ENCODE measurements at regions not wholly inside any gene's neighbourhood (a gene's known extent, or its start where the extent isn't known, plus 50 kb on each side); places are given as distances from the start of the nearest gene placed in this dataset.
"Not testable (repeated sequence)": the region's sequence is repeated elsewhere in the genome, so short reads cannot be mapped to it uniquely, and the experiment has no call there.

DNA sequence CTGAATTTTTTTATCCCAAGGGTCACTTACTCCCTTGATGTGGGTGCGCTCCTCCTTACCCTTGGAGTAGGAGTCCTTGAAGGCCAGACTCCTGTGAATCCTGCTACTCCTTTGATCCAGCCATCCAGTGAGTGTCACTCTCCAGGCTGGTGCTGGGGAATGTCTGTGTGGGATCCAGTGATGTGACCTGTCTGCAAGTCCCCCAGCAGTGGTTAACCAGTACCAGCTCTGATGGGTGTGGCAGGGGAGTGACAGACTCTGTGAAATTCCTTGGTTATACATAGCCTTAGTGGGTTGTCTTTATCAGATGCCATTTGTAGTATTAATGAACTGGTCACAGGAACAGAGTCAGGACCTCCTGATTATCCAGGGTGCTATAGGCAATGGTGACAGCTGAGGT, 409.5 kb upstream of the LMO3 start:
- no peak for DNase-seq (ENCODE audit: low spot score)
- FAIRE-seq, result no peak

DNA sequence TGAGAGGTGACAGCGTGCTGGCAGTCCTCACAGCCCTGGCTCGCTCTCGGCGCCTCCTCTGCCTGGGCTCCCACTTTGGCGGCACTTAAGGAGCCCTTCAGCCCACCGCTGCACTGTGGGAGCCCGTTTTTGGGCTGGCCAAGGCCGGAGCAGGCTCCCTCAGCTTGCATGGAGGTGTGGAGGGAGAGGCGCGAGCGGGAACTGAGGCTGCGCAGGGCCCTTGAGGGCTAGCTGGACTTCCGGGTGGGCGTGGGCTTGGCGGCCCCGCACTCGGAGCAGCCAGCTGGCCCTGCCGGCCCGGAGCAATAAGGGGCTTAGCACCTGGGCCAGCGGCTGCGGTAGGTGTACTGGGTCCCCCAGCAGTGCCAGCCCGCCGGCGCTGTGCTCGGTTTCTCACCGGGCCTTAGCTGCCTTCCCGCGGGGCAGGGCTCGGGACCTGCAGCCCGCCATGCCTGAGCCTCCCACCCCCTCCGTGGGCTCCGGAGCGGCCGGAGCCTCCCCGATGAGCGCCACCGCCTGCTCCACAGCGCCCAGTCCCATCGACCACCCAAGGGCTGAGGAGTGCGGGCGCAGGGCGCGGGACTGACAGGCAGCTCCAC, 401.6 kb upstream of the LMO3 start:
- DNase-seq (ENCODE audit: low spot score); FAIRE-seq: not testable (repeated sequence)

DNA sequence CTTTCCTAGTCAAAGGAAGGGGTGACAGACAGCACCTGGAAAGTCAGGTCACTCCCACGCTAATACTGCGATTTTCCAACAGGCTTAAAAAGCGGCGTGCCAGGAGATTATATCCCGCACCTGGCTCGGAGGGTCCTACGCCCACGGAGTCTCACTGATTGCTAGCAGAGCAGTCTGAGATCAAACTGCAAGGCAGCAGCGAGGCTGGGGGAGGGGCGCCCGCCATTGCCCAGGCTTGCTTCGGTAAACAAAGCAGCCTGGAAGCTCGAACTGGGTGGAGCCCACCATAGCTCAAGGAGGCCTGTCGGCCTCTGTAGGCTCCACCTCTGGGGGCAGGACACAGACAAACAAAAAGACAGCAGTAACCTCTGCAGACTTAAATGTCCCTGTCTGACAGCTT, 392.6 kb upstream of the LMO3 start:
- not testable (repeated sequence) for DNase-seq (ENCODE audit: low spot score); FAIRE-seq

DNA sequence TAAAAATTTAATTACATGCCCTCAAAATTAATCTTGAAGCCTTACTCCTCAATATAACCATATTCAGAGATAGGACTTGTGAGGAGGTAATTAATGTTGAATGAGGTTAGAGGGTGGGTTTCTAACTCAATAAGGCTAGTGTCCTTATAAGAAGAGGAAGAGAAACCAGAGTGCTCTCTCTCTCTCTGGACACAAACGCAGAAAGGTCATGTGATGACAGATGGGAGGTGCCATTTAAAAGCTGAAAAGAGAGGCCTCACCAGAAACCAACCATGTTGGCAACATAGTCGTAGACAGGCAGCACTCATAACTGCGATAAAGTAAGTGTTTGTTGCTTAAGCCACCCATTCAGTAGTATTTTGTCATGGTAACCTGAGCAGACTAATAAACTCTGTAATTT, 378.5 kb upstream of the LMO3 start:
- FAIRE-seq, result no peak
- no peak for DNase-seq (ENCODE audit: low spot score)

DNA sequence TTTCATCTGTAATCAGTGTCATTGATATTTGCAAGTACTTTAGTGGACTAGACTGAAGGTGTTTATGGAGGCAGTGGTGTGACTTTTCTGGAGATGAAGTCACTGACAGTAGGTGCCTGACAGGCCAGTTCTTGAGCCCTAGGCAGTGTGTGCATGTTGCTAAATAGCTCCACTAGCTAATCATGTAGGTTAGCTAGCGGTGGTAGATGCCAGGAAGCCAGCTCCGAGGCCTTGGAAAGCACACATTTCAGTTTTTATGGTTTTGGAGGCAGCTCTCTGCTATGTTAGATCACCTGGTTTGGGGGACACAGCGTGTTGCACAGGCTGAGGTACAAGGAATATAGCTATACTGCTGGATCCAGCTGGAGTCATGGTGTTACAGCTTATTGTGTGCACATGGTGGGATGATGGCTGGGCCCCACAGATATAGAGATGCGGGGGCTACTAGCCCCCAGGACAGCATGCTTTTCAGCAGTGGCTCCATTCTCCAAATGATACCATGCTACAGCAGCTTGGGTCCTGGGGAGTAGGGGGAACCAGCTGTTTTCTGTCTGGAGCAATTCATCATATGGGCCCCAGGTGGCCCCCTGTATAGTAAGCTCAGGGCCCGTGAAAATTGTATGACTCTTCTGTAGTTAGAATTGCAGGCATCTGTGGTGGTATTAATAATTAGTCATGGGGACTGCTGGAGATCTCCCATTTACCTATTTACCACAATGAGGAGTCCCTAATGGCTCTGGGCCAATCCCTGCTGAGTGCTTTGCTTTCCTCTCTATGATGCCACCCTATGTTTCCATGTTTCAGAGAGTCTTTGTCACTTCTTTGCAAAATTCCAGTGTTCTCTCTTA, 367.2 kb upstream of the LMO3 start:
- DNase-seq (ENCODE audit: low spot score) (no peak), FAIRE-seq (no peak)

DNA sequence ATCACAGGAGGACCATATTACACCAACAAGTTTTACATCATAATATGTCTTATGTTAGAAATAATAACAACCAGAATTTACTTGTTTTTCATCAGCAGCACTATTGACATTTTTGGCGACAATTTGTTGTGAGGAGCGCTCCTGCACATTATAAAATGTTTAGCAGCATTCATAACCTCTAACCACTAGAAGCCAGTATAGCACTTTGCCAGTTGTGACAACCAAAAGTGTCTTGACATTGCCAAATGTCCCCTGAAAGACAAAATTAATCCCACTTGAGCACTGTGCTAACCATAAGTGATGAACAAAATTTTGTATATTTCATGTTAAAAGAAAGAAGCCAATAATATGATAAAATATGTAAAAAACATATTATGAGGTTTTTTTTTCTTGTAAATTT, 356.9 kb upstream of the LMO3 start:
- no peak for DNase-seq (ENCODE audit: low spot score)
- no peak for FAIRE-seq

DNA sequence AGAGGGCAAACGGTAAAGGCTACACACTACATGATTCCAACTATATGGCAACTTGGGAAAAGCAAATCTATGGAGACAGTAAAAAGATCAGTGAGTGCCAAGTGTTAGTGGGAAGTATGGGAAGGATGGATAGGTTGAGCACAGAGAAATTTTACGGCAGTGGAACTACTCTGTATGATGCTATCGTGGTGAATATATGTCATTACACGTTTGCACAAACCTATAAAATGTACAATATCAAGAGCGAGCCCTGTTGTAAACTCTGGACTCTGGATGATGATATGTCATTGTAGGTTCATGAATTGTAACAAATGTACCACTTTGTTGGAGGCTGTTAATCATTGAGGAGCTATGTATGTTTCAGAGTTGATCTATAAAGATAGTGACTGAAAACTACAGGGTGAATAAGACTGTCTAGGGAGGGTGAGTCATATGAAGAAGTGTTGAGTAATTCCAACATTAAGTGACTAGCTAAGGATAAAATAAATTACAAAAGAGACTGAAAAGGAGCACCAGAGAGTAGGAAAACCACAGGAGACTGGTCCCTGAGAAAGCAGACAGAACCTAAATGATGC, 349.2 kb upstream of the LMO3 start:
- peak; percentile 98 for FAIRE-seq
- DNase-seq (ENCODE audit: low spot score), result peak; percentile 85

DNA sequence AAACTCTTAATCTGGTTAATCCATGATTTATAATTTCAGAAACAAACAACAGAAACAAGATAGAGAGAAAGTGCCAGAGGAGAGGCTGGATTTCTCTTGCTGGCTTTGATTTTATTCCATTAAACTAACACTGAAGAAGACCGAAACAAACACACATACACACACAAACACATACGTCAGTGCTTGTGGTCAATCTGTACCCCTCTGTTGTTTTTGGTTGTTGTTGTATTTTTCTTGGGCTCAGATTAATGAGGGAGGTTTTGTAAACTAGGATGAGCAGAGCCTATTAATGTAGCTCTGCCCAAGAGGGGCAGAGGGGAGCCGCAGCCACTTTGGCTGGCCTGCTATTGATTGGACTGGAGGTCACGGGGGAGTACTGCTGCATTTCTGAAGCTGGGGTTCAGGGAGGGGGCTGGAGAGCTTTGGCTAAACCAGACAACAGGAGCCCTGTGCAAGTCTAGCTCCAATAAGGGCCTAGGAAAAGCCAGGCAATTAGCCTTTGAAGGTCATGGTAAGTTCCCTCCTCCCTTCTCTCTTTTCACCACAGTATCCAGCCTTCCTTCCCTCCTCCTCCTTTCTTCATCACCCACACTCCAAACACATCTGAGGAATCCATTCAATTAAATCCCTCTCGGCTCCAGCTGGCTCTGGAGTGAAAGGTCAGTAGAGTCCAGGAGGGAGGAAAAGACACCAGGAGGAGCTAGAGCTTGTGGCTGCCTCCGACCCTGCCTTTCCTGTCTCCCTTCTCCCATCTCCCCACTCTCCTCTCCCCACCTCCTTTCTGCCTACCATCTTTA, 344.1 kb upstream of the LMO3 start:
- FAIRE-seq (no peak), DNase-seq (ENCODE audit: low spot score) (no peak)

DNA sequence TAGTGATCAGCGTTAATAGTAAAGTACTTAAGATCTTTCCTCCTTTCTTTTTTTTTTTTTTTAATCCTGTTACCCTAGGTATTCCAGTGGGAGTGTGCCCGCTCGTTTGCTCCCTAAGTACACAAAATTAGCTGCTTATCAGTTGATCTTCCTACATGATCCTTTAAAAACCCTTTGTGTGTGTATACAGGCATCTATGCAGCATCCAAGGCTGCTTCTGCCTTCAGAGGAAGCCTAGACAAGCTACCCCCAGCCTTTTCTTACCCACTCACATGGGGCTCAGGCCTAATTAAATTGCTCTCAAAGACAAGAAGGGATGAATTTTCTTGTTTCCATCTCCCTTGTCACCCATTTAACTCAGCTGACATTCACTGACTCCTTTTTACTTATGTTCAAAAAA, 343.4 kb upstream of the LMO3 start:
- FAIRE-seq (no peak), DNase-seq (ENCODE audit: low spot score) (no peak)

DNA sequence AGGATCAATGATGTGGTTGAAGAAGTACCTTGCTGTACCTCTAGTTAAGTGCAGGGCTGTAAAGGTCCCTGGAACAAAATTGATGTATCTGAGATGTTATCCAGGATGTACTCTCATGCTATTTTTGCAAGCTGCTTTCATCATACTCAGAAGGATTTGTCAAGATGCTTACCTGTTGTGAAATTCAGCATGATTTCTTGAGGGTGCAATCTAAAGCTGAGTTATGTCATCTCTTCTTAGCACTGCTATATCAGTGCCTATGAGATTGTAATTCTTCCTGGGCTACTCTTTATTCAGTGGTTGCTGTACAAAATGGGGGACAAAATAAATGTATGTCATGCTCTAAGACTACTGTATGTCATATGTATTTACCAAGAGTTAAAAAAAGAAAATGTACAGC, 340.7 kb upstream of the LMO3 start:
- no peak for FAIRE-seq
- DNase-seq (ENCODE audit: low spot score), result no peak

DNA sequence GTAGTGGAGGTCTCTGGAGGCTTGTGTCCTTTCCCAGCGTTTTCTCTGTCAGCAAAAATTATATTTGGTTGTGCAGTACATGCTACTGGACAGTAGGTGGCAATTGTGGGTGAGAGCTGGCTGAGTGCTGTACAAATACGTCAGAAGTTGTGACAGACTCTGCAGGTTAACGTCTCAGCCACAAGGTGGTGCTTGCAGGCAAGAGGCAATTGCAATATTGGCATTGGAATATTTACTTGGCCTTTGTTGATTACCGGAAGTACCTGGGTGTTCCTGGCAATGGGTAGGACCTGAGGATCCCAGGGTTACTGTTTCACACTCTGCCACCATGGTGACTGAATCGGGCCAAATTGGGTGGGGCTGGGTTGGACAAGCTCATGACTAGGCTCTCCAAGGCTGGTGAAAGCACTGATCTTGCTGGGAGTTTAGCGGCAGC, 333.9 kb upstream of the LMO3 start:
- FAIRE-seq (peak; percentile 52), DNase-seq (ENCODE audit: low spot score) (peak; percentile 69)

DNA sequence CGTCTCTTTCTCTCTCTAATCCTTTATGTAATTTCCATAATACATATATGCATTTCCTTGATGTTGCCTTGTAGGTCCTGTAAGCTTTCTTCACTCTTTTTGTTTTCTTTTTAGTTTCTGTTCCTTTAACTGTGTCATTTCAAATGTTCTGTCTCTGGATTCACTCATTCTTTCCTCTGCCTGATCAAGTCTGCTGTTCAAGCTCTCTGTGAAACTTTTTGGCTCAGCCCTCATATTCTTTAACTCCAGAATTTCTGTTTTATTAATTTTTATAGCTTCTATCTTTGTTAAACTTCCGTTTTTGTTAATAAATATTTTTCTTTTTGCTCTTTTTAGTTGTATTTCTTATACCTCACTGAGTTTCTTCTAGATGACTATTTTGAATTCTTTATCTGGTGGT, 321.3 kb upstream of the LMO3 start:
- DNase-seq (ENCODE audit: low spot score), result no peak
- FAIRE-seq, result no peak

DNA sequence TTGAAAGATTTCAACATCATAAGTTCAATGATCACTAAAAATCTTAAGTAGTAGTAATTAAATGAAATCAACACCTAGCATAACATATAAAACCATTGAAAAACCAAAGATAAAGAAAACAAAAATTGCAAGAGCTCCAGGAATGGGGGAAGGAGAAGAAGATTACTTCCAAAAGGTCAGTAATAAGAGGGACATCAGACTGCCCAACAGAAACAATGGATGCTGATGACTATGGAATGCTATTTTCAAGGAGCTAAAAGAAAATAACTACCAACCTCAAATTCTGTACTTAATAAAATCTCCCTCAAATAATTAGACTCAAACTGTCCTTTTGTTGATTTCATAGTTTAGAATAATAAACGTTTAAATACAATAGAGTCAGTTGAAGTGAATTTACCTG, 314.5 kb upstream of the LMO3 start:
- FAIRE-seq (no peak), DNase-seq (ENCODE audit: low spot score) (no peak)

DNA sequence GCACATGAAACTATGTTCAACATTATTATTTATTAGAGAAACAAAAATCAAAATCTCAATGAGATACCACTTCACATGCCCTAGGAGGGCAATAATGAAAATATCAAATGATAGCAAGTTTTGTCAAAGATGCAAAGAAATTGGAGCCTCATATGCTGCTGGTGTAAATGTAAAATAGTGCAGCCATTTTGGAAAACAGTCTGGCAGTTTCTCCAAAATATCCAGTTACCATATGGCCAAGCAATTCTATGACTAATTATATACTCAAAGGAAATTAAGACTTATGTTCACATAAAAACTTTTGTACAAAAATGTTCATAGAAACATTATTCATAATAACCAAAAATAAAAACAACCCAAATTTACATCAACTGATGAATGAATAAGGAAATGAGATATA, 313.6 kb upstream of the LMO3 start:
- FAIRE-seq (no peak), DNase-seq (ENCODE audit: low spot score) (no peak)

DNA sequence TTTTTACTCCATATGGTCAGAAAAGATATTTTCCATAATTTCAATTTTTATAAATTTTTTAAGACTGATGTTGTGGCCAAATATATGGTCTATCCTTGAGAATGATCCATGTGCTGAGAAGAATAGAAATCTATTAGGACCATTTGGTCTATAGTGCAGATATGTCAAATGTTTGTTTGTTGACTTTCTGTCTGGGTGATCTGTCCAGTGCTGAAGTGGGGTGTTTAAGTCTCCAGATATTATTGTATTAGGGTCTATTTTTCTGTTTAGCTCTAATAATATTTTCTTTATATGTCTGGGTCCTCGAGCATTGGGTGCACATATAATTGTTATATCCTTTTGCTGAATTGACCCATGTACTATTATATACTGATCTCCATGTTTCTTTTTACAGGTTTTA, 308.9 kb upstream of the LMO3 start:
- FAIRE-seq, result no peak
- no peak for DNase-seq (ENCODE audit: low spot score)

DNA sequence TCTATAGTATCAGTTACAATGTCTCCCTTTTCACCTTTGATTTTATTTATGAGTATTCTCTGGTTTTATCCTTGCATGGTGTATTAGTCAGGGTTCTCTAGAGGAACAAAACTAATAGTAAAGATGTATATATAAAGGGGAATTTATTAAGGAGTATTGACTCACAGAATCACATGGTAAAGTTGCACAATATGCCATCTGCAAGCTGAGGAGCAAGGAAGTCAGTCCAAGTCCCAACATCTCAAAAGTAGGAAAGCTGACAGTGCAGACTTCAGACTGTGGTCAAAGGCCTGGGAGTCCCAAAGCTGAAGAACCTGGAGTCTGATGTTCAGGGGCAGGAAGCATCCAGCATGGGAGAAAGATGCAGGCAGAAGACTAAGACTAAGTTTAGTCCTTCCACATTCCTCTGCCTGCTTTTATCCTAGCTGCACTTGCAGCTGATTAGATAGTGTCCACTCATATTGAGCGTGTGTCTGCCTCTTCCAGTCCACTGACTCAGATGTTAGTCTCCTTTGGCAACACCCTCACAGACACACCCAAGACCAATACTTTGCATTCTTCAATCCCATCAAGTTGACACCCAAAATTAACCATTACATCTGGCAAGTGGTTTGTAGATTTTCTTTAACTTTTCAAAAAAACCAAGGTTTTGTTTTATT, 308.0 kb upstream of the LMO3 start:
- no peak for DNase-seq (ENCODE audit: low spot score)
- FAIRE-seq, result no peak

DNA sequence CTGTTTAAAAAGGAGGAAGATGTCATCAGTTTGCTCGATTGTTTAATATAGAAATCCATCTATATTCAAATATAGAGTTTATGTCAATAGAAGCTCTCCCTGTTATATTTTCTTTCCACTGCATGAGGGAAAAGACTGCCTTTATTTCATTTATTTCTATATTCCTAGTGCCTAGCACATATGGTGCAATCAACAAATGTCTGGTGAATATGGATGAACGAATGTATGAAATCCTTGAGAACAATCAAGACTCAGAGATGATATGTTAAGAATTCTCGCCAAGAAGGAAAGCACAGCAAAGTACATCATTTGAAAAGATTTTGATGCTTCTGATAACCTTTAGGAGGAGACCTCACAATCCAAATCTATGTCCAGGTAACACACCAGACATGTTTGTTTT, 296.0 kb upstream of the LMO3 start:
- DNase-seq (ENCODE audit: low spot score) (no peak), FAIRE-seq (no peak)

DNA sequence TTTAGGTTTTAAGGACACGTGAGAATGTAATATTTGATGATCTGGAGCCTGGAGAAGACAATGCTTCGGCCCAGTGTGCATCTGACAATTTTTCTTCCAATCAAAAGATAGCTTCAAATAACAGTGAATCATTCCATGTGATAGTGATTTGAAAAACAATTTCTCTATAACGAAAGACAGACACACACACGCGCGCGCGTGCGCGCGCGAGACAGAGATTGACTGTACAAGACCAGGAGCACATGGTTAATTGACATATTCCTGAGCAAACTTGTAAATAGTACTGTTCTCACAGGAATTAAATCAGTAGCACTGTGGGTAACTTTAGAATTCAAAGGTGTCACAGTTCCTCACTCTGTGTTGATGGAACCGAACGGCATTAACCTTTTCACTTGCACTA, 287.5 kb upstream of the LMO3 start:
- DNase-seq (ENCODE audit: low spot score) (no peak), FAIRE-seq (no peak)

DNA sequence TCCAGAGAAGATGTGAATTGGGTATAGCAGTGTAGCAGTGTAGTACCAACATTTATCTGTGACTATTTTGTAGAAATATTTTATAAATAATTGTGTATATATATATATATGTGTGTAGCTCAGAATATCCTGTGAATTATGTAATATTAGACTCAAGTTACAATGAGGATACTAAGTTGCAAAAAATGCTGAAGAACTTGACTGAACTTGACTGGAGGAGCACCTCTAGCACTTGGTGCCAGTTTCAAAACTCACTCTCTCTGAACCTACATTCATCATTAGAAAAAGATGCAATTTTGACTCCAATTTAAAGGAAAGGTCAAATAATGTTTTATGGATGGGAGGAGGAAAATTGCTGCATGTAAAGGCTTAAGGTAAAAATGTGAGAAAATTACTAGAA, 285.7 kb upstream of the LMO3 start:
- no peak for FAIRE-seq
- DNase-seq (ENCODE audit: low spot score), result no peak

DNA sequence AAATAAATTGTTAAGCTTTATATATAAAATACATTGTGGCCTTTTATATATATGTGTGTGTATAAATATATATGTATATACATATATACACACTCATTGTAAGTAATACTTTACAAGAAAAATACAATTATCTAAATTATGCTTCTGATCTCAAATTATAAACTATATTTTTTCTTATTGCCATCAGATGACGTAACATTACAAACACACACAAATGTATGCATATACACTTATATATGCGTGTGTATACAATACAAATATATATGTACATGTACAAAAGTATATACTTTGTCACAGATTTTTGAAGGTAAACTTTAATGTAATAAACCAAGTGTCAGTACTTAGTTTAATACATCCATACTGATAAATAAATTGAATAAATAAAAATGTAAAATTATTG, 278.9 kb upstream of the LMO3 start:
- DNase-seq (ENCODE audit: low spot score) (no peak), FAIRE-seq (no peak)

DNA sequence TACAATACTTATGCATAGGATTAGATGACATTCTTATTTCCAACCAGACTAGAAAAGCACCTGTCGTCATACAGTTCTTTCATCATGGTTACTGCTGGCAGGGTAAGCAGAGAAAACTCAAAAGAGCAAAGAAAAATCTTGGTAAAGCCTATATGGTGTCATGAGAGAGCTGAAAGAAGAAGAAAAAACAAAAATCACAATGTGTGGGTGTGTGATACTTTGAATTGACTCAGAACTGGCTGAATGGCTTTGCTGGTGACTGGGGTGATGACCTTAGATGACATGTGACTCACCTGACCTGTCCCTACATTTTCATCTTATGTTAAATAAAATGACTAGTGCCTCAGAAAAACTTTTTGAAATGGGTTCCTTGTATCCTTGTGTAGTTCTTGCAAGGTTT, 278.1 kb upstream of the LMO3 start:
- FAIRE-seq, result no peak
- no peak for DNase-seq (ENCODE audit: low spot score)
